MV-4-11 (cell line): ENCODE measurements at regions not wholly inside any gene's neighbourhood (a gene's known extent, or its start where the extent isn't known, plus 50 kb on each side); places are given as distances from the start of the nearest gene placed in this dataset.
A peak's percentile ranks its signal among the peaks of the same experiment; 100 is the strongest.

Source experiments
- DNase-seq: peaks from one replicate; lab custom pipeline; 2025; lab: John Stamatoyannopoulos, UW

- DNase-seq: peak; percentile 81
Observed at GRCh38 chr1:43065616-43066399, 106.3 kb downstream of the EBNA1BP2 start.

- DNase-seq: no peak
Observed at GRCh38 chr1:43065191-43065590, 106.5 kb upstream of the SLC2A1 start.

GRCh38 chr1:43063394-43064219 lies 104.9 kb upstream of the SLC2A1 start:
- no peak for DNase-seq

- DNase-seq: no peak
Observed at GRCh38 chr1:43062527-43063095, 103.9 kb upstream of the SLC2A1 start.

- DNase-seq: no peak
Observed at GRCh38 chr1:43061757-43062156, 103.1 kb upstream of the SLC2A1 start.

- no peak for DNase-seq
Observed at GRCh38 chr1:43059640-43060574, 101.2 kb upstream of the SLC2A1 start.

- DNase-seq: peak; percentile 15
Observed at GRCh38 chr1:43058545-43059360, 100.1 kb upstream of the SLC2A1 start.

- DNase-seq: no peak
Observed at GRCh38 chr1:43058056-43058455, 99.4 kb upstream of the SLC2A1 start.

- no peak for DNase-seq
Observed at GRCh38 chr1:43057567-43057966, 98.9 kb upstream of the SLC2A1 start.

GRCh38 chr1:43056981-43057391 lies 98.3 kb upstream of the SLC2A1 start:
- no peak for DNase-seq

GRCh38 chr1:43056460-43056859 lies 97.8 kb upstream of the SLC2A1 start:
- no peak for DNase-seq

- no peak for DNase-seq
Observed at GRCh38 chr1:43054961-43055360, 96.3 kb upstream of the SLC2A1 start.

- DNase-seq: no peak
Observed at GRCh38 chr1:43052786-43053439, 94.2 kb upstream of the SLC2A1 start.

- DNase-seq: no peak
Observed at GRCh38 chr1:43052322-43052721, 93.7 kb upstream of the SLC2A1 start.

- no peak for DNase-seq
Observed at GRCh38 chr1:43049481-43049880, 90.8 kb upstream of the SLC2A1 start.

- DNase-seq: no peak
Observed at GRCh38 chr1:43048601-43049011, 89.9 kb upstream of the SLC2A1 start.

GRCh38 chr1:43047135-43047534 lies 88.5 kb upstream of the SLC2A1 start:
- DNase-seq: no peak

GRCh38 chr1:43044572-43045361 lies 86.1 kb upstream of the SLC2A1 start:
- no peak for DNase-seq

GRCh38 chr1:43043695-43044094 lies 85.0 kb upstream of the SLC2A1 start:
- no peak for DNase-seq
